Activated T-helper 2 cell treated with anti-CD3 and anti-CD28 coated beads, Interferon-gamma antibody, Interleukin-2, Interleukin-4, amounts not matched to agents 10 μg/mL and 5 μg/mL and 100 μg/mL, durations not matched to agents 14 hours and 24 hours and 36 hours (primary cell): ENCODE measurements at regions not wholly inside any gene's neighbourhood (a gene's known extent, or its start where the extent isn't known, plus 50 kb on each side); places are given as distances from the start of the nearest gene placed in this dataset.

Source experiments
- DNase-seq: peaks from one replicate; pipeline ENCODE4 v3.0.0; 2021; ENCODE audit warnings: low spot score
- H3K27ac Mint-ChIP-seq: one replicate; pipeline ENCODE4 v1.8.0; 2021; ENCODE audit warnings: mixed read lengths
- H3K27me3 Mint-ChIP-seq: one replicate; pipeline ENCODE4 v1.8.0; 2021; ENCODE audit warnings: low read depth, mixed read lengths
- H3K36me3 Mint-ChIP-seq: one replicate; pipeline ENCODE4 v1.8.0; 2021; ENCODE audit warnings: low read depth, mixed read lengths
- H3K4me1 Mint-ChIP-seq: one replicate; pipeline ENCODE4 v1.8.0; 2021; ENCODE audit warnings: low read depth, mixed read lengths
- H3K4me3 Mint-ChIP-seq: one replicate; pipeline ENCODE4 v1.8.0; 2021; ENCODE audit warnings: low read depth, mild to moderate bottlenecking, moderate library complexity, mixed read lengths
- H3K9me3 Mint-ChIP-seq: one replicate; pipeline ENCODE4 v1.8.0; 2021; ENCODE audit warnings: mixed read lengths
- intact Hi-C: fragments of 100-400 bp; cut with micrococcal nuclease; formaldehyde crosslinking; loops from one replicate; pipeline ENCODE4 v1.15.1; 2023

DNA sequence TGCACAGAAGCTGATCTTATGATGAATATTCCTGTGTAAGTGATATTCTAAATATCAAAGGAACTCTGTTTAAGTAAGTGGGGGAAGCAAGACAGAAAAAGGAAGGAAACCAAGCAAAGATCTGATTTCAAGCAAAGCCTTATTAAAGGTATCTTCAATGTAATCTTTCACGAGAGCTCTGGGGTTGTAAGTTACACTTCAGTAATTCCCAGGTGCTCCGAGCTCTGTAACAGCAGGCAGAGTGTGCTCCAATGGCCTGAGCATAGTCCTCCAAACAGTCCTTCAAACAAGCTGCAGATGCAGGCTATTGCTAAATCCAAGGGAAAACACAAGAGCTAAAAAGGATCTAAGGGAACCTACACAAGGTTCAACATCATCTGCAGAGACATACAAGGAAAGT is 949.7 kb upstream of the TMPRSS15 start:
- Mint-ChIP-seq H3K4me3 (no peak overlapping the region), H3K27ac (no peak overlapping the region), H3K4me1 (no peaks in the 10 kb centered on the region), H3K27me3 (no peaks in the 10 kb centered on the region), H3K9me3 (peaks cover 27% of the 10 kb centered on the region), H3K36me3 (no peaks in the 10 kb centered on the region)
- no peak for DNase-seq
- intact Hi-C loops = no loop called here

- H3K36me3 Mint-ChIP-seq = no peaks in the 10 kb centered on the region
- peaks cover 30% of the 10 kb centered on the region for H3K9me3 Mint-ChIP-seq
- DNase-seq = no peak
- no peak overlapping the region for H3K27ac Mint-ChIP-seq
- no peak overlapping the region for H3K4me3 Mint-ChIP-seq
- intact Hi-C loops = no loop called here
- H3K27me3 Mint-ChIP-seq = no peaks in the 10 kb centered on the region
- H3K4me1 Mint-ChIP-seq = no peaks in the 10 kb centered on the region
Observed at GRCh38 chr21:19368944-19369343, 965.4 kb upstream of the TMPRSS15 start.

DNA sequence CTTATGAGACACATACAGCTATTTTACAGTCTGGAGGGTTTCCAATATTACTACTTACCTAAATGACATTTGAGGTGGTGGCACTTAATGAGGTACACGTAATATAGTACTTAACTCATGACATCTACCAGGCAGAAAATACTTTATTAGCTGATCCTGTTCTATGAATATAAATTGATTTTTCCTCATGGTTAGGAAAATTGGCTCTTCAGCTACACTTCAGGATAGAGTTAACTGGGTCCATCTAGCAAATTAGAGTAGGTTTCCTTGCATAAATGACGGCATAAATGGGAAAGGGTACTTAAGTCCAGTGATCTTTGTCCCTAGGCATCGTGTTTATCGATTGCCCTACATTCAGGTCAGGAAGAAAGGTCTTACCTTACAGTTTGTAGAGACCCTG is 988.8 kb upstream of the TMPRSS15 start:
- H3K9me3 Mint-ChIP-seq = peaks cover 44% of the 10 kb centered on the region
- no peaks in the 10 kb centered on the region for H3K27me3 Mint-ChIP-seq
- no peak overlapping the region for H3K27ac Mint-ChIP-seq
- no peaks in the 10 kb centered on the region for H3K4me1 Mint-ChIP-seq
- intact Hi-C loops = no loop called here
- H3K4me3 Mint-ChIP-seq = no peak overlapping the region
- DNase-seq = no peak
- H3K36me3 Mint-ChIP-seq = no peaks in the 10 kb centered on the region

- Mint-ChIP-seq H3K27ac (no peak overlapping the region), H3K36me3 (no peaks in the 10 kb centered on the region), H3K4me3 (no peak overlapping the region), H3K9me3 (peaks cover 9% of the 10 kb centered on the region), H3K4me1 (no peaks in the 10 kb centered on the region), H3K27me3 (no peaks in the 10 kb centered on the region)
- intact Hi-C loops = no loop called here
- DNase-seq = no peak
Observed at GRCh38 chr21:19400223-19400770, 996.7 kb upstream of the TMPRSS15 start.

- H3K27me3 Mint-ChIP-seq = no peaks in the 10 kb centered on the region
- H3K9me3 Mint-ChIP-seq = peaks cover 18% of the 10 kb centered on the region
- no peaks in the 10 kb centered on the region for H3K4me1 Mint-ChIP-seq
- H3K4me3 Mint-ChIP-seq = no peak overlapping the region
- no peaks in the 10 kb centered on the region for H3K36me3 Mint-ChIP-seq
- H3K27ac Mint-ChIP-seq = no peak overlapping the region
- no peak for DNase-seq
- intact Hi-C loops = no loop called here
Observed at GRCh38 chr21:19402870-19403269, 999.3 kb upstream of the TMPRSS15 start.

DNA sequence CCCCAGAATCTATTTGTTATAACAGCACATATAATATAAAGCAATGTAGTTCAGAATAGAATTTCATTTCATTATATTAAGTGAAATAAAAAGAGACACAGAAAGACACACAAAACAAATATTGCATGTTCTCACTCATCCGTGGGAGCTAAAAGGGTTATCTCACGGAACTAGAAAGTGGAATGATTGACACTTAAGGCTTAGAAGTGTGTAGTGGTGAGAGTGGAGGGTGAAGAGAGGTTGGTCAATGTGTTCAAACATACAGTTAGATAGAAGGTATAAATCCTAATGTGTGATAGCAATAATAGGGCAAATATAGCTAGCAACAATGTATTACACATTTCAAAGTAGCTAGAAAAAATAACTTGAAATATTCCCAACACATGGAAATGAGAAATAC is 1001.7 kb upstream of the TMPRSS15 start:
- no peak overlapping the region for H3K27ac Mint-ChIP-seq
- DNase-seq = no peak
- no peaks in the 10 kb centered on the region for H3K27me3 Mint-ChIP-seq
- peaks cover 18% of the 10 kb centered on the region for H3K9me3 Mint-ChIP-seq
- H3K36me3 Mint-ChIP-seq = no peaks in the 10 kb centered on the region
- no peak overlapping the region for H3K4me3 Mint-ChIP-seq
- H3K4me1 Mint-ChIP-seq = no peaks in the 10 kb centered on the region
- intact Hi-C loops = no loop called here

- Mint-ChIP-seq H3K4me1 (no peaks in the 10 kb centered on the region), H3K27ac (no peak overlapping the region), H3K36me3 (no peaks in the 10 kb centered on the region), H3K27me3 (no peaks in the 10 kb centered on the region), H3K4me3 (no peak overlapping the region), H3K9me3 (peaks cover 44% of the 10 kb centered on the region)
- no peak for DNase-seq
- intact Hi-C loops = no loop called here
Observed at GRCh38 chr21:19420565-19420964, 1017.0 kb upstream of the TMPRSS15 start.

- H3K27me3 Mint-ChIP-seq = no peaks in the 10 kb centered on the region
- H3K36me3 Mint-ChIP-seq = no peaks in the 10 kb centered on the region
- no peak overlapping the region for H3K27ac Mint-ChIP-seq
- peaks cover 56% of the 10 kb centered on the region for H3K9me3 Mint-ChIP-seq
- no peaks in the 10 kb centered on the region for H3K4me1 Mint-ChIP-seq
- DNase-seq = no peak
- no peak overlapping the region for H3K4me3 Mint-ChIP-seq
- intact Hi-C loops = no loop called here
Observed at GRCh38 chr21:19433623-19434022, 1030.0 kb upstream of the TMPRSS15 start.

- no peaks in the 10 kb centered on the region for H3K27me3 Mint-ChIP-seq
- peaks cover 26% of the 10 kb centered on the region for H3K9me3 Mint-ChIP-seq
- no peak overlapping the region for H3K4me3 Mint-ChIP-seq
- no peaks in the 10 kb centered on the region for H3K4me1 Mint-ChIP-seq
- H3K27ac Mint-ChIP-seq = no peak overlapping the region
- no peaks in the 10 kb centered on the region for H3K36me3 Mint-ChIP-seq
- DNase-seq = no peak
- intact Hi-C loops = no loop called here
Observed at GRCh38 chr21:19440792-19441655, 1037.4 kb upstream of the TMPRSS15 start.

GRCh38 chr21:19458295-19458694 is 1054.7 kb upstream of the TMPRSS15 start:
- peaks cover 36% of the 10 kb centered on the region for H3K9me3 Mint-ChIP-seq
- no peaks in the 10 kb centered on the region for H3K36me3 Mint-ChIP-seq
- no peak overlapping the region for H3K4me3 Mint-ChIP-seq
- DNase-seq = no peak
- H3K27ac Mint-ChIP-seq = no peak overlapping the region
- no peaks in the 10 kb centered on the region for H3K27me3 Mint-ChIP-seq
- intact Hi-C loops = no loop called here
- no peaks in the 10 kb centered on the region for H3K4me1 Mint-ChIP-seq

DNA sequence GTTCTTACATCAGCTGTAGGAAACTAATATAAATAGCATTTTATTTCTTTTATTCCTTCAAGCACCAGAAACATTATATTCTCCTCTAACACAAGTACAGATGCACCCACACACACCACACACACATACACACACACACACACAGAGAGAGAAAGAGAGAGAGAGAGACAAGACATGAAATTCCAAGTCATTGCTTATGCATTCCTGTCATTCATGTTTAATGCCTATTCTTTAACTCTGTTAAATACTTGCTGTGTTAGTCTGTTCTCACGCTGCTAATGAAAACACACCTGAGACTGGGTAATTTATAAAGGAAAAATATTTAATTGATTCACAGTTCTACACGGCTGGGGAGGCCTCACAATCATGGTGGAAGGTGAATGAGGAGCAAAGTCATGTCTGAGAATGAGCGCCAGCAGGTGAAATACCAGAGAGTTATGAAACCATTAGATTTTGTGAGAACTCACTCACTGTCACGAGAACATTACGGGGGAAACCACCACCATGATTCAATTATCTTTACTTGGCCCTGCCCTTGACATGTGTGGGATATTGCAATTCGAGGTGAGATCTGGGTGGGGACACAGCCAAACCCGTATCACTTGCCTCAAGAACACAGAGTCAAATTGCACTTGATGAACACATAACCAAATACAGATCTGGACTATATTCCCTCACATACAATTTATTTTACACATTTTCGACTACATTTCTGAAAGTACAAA is 1058.1 kb upstream of the TMPRSS15 start:
- DNase-seq = no peak
- Mint-ChIP-seq H3K9me3 (peaks cover 29% of the 10 kb centered on the region), H3K27ac (no peak overlapping the region), H3K4me1 (no peaks in the 10 kb centered on the region), H3K27me3 (no peaks in the 10 kb centered on the region), H3K36me3 (no peaks in the 10 kb centered on the region), H3K4me3 (no peak overlapping the region)
- intact Hi-C loops = no loop called here

- Mint-ChIP-seq H3K27me3 (no peaks in the 10 kb centered on the region), H3K36me3 (no peaks in the 10 kb centered on the region), H3K4me3 (no peak overlapping the region), H3K27ac (no peak overlapping the region), H3K9me3 (peaks cover 34% of the 10 kb centered on the region), H3K4me1 (no peaks in the 10 kb centered on the region)
- no peak for DNase-seq
- intact Hi-C loops = no loop called here
Observed at GRCh38 chr21:19463966-19464365, 1060.4 kb upstream of the TMPRSS15 start.
